A549 (cell line): ENCODE measurements at regions not wholly inside any gene's neighbourhood (a gene's known extent, or its start where the extent isn't known, plus 50 kb on each side); places are given as distances from the start of the nearest gene placed in this dataset.

Source experiments
- ATAC-seq, 2 experiments: fragments of 200-7000 bp in 1 of 2; fragments of >200 bp in 1 of 2; cut with Nextera tagmentation in 1 of 2; cut with Tn5 transposase in 1 of 2; 3 replicates each; pipeline versions ENCODE4 v1.8.0 to v1.9.1; 2018 to 2020; ENCODE audit warnings: mild to moderate bottlenecking in 1 of 2, moderate library complexity in 1 of 2
- CTCF ChIA-PET: fragments of 300-600 bp; sonication (Branson Sonifier 250); formaldehyde crosslinking; extraction: SDS; loops from one replicate; lab custom pipeline; 2021; ENCODE audit warnings: antibody characterized with exemption, inconsistent platforms; lab: Yijun Ruan, JAX
- POLR2A ChIA-PET: fragments of 350-600 bp; formaldehyde crosslinking; extraction: SDS; loops from one replicate; lab custom pipeline; 2021; ENCODE audit warnings: antibody characterized with exemption, inconsistent platforms; lab: Yijun Ruan, JAX
- DNase-seq, 2 experiments: peaks; one replicate each; pipeline versions ENCODE4 v3.0.0 to v3.0.0-alpha.2; 2011 to 2016; ENCODE audit warnings: low read depth in 1 of 2, low spot score in 1 of 2
- FAIRE-seq: peaks from 2 replicates; lab custom pipeline; 2011; peaks lifted over from hg19 to GRCh38; lab: Jason Lieb, UNC
- H3K27ac ChIP-seq, 2 experiments: fragments of >200 bp; sonication (Bioruptor Twin); formaldehyde crosslinking; 3 replicates each; pipeline ENCODE4 v1.5.1; 2016 to 2017
- H3K4me1 ChIP-seq: fragments of >200 bp; sonication (Bioruptor Twin); formaldehyde crosslinking; 3 replicates; pipeline ENCODE4 v1.6.1; 2016
- H3K4me2 ChIP-seq: fragments of >200 bp; sonication (Bioruptor Twin); formaldehyde crosslinking; 3 replicates; pipeline ENCODE4 v1.6.1; 2016
- H3K4me3 ChIP-seq: fragments of >200 bp; sonication (Bioruptor Twin); formaldehyde crosslinking; 3 replicates; pipeline ENCODE4 v1.5.1; 2016
- H3K9me3 ChIP-seq: fragments of >200 bp; sonication (Bioruptor Twin); formaldehyde crosslinking; 3 replicates; pipeline ENCODE4 v1.6.1; 2016
- ATOH8 ChIP-seq: fragments of 250-450 bp; sonication (Bioruptor Pico); IDR thresholded peaks from 2 replicates; pipeline ENCODE4 v1.5.0; 2020; ENCODE audit warnings: low read depth, mild to moderate bottlenecking, moderate library complexity
- CBX2 ChIP-seq: fragments of 200-600 bp; sonication (generic); IDR thresholded peaks from 2 replicates; pipeline ENCODE4 v1.6.1; 2016; ENCODE audit warnings: low read depth, mild to moderate bottlenecking, borderline replicate concordance
- CBX8 ChIP-seq: fragments of 200-600 bp; sonication (generic); IDR thresholded peaks from 2 replicates; pipeline ENCODE4 v1.6.1; 2016
- CEBPB ChIP-seq, 2 experiments: fragments of >200 bp in 1 of 2; sonication (Bioruptor Twin) in 1 of 2; formaldehyde crosslinking in 1 of 2; IDR thresholded peaks; 2 replicates each; pipeline ENCODE4 v1.6.1; 2012 to 2016
- CTCF ChIP-seq: fragments of >200 bp; sonication (Bioruptor Twin); formaldehyde crosslinking; IDR thresholded peaks from 3 replicates; pipeline ENCODE4 v1.5.1; 2016
- E2F6 ChIP-seq: IDR thresholded peaks from 2 replicates; pipeline ENCODE4 v1.6.1; 2012; ENCODE audit warnings: low read depth, borderline replicate concordance
- EHMT2 ChIP-seq: fragments of 200-600 bp; sonication (generic); IDR thresholded peaks from 2 replicates; pipeline ENCODE4 v1.6.1; 2016; ENCODE audit warnings: antibody characterized with exemption, low read depth, mild to moderate bottlenecking, moderate library complexity
- EP300 ChIP-seq, 2 experiments: fragments of >200 bp; sonication (Bioruptor Twin); formaldehyde crosslinking; IDR thresholded peaks; 2 replicates in 1 of 2; 3 replicates in 1 of 2; pipeline ENCODE4 v1.6.1; 2016 to 2017
- ESRRA ChIP-seq: fragments of 150-350 bp; IDR thresholded peaks from 2 replicates; pipeline ENCODE4 v1.6.1; 2014; ENCODE audit warnings: mild to moderate bottlenecking, low read length, borderline replicate concordance
- FOSL2 ChIP-seq, 2 experiments: fragments of 450-650 bp in 1 of 2; fragments of >200 bp in 1 of 2; sonication (Bioruptor Twin) in 1 of 2; formaldehyde crosslinking; IDR thresholded peaks; 2 replicates each; pipeline versions ENCODE4 v1.5.0 to v1.6.1; 2016 to 2020; ENCODE audit warnings: mild to moderate bottlenecking in 1 of 2, moderate library complexity in 1 of 2
- GATA3 ChIP-seq: IDR thresholded peaks from 2 replicates; pipeline ENCODE4 v1.6.1; 2012; ENCODE audit warnings: borderline replicate concordance
- HDAC2 ChIP-seq: fragments of 200-600 bp; sonication (generic); IDR thresholded peaks from 2 replicates; pipeline ENCODE4 v1.6.1; 2016
- HES2 ChIP-seq: fragments of >200 bp; sonication (Bioruptor Twin); formaldehyde crosslinking; IDR thresholded peaks from 2 replicates; pipeline ENCODE4 v1.6.1; 2016
- KDM5A ChIP-seq: fragments of 200-600 bp; sonication (generic); IDR thresholded peaks from 2 replicates; pipeline ENCODE4 v1.6.1; 2016; ENCODE audit warnings: antibody characterized with exemption, mild to moderate bottlenecking
- MAFK ChIP-seq: fragments of 450-650 bp; IDR thresholded peaks from 2 replicates; pipeline ENCODE4 v1.6.1; 2014; ENCODE audit not compliant: partially characterized antibody
- PBX3 ChIP-seq: IDR thresholded peaks from 2 replicates; pipeline ENCODE4 v1.6.1; 2012
- PHF8 ChIP-seq: fragments of 200-600 bp; sonication (generic); IDR thresholded peaks from 2 replicates; pipeline ENCODE4 v1.6.1; 2016; ENCODE audit warnings: low read depth, mild to moderate bottlenecking, antibody characterized with exemption, moderate library complexity, borderline replicate concordance
- POLR2A ChIP-seq: IDR thresholded peaks from 2 replicates; pipeline ENCODE4 v1.6.1; 2012; ENCODE audit warnings: mild to moderate bottlenecking, low read length
- POLR2AphosphoS2 ChIP-seq: conservative IDR thresholded peaks from 2 replicates; pipeline ENCODE4 v1.6.1; 2012; ENCODE audit warnings: low read length, improper control_type of control experiment, inconsistent platforms
- RCOR1 ChIP-seq: fragments of 150-350 bp; IDR thresholded peaks from 2 replicates; pipeline ENCODE4 v1.6.1; 2014; ENCODE audit warnings: antibody characterized with exemption, low read length, low read depth
- RFX5 ChIP-seq: fragments of 450-650 bp; IDR thresholded peaks from 2 replicates; pipeline ENCODE4 v1.7.1; 2014; ENCODE audit warnings: antibody characterized with exemption, mild to moderate bottlenecking, moderate library complexity
- SREBF2 ChIP-seq: fragments of 450-650 bp; IDR thresholded peaks from 2 replicates; pipeline ENCODE4 v1.6.1; 2014; ENCODE audit warnings: mild to moderate bottlenecking, moderate library complexity
- TP53 ChIP-seq: fragments of 250-450 bp; sonication (Bioruptor Pico); IDR thresholded peaks from 2 replicates; pipeline ENCODE4 v1.5.0; 2021; ENCODE audit warnings: mild to moderate bottlenecking, moderate library complexity
- USF2 ChIP-seq: fragments of 450-650 bp; IDR thresholded peaks from 2 replicates; pipeline ENCODE4 v1.6.1; 2014; ENCODE audit warnings: antibody characterized with exemption
- ZC3H11A ChIP-seq: fragments of 450-650 bp; IDR thresholded peaks from 2 replicates; pipeline ENCODE4 v1.6.1; 2014; ENCODE audit warnings: antibody characterized with exemption, mild to moderate bottlenecking
- ZFP36 ChIP-seq: fragments of 450-650 bp; IDR thresholded peaks from 2 replicates; pipeline ENCODE4 v1.6.1; 2014; ENCODE audit warnings: borderline replicate concordance; ENCODE audit not compliant: partially characterized antibody
- WGBS: methylation state at CpG from one replicate; pipeline ENCODE4 v1.1.6; 2017; ENCODE audit errors: missing lambda C conversion rate; 5-methylcytosine and 5-hydroxymethylcytosine counted together

- Histone ChIP-seq H3K27ac (no peak overlapping the region), H3K4me3 (no peak overlapping the region), H3K4me2 (no peak overlapping the region), H3K9me3 (no peaks in the 10 kb centered on the region)
- ATAC-seq (no peak), FAIRE-seq (no peak), DNase-seq (no peak)
- CTCF ChIA-PET = interaction anchor here (1.7 kb wide), 1 partner anchor 13 kb away, joined by 4 read pairs; no protein-coding TSS in a partner anchor
- 12% methylated on average over 2 of the region's 2 CpGs for WGBS
- TF ChIP-seq ESRRA (no peak), CBX2 (no peak), ZC3H11A (no peak), POLR2A (no peak), E2F6 (no peak), CBX8 (no peak), HES2 (no peak), EP300 (IDR thresholded peaks at IDR 0.05) (no peak)
- TF ChIP-seq, all 56 proteins: peak for 0
- no peaks in the 10 kb centered on the region for H3K4me1 ChIP-seq
- POLR2A ChIA-PET = no interaction called here
Measured at GRCh38 chr5:103369125-103370120, 110.9 kb downstream of the MACIR start.

GRCh38 chr5:103367702-103368101 lies 109.1 kb downstream of the MACIR start:
- ChIA-PET CTCF (no interaction called here), POLR2A (no interaction called here)
- 8% methylated on average over 2 of the region's 2 CpGs for WGBS
- no peak for DNase-seq
- no peaks in the 10 kb centered on the region for H3K4me1 ChIP-seq
- H3K4me3 ChIP-seq = no peak overlapping the region
- no peak overlapping the region for H3K4me2 ChIP-seq
- TF ChIP-seq KDM5A (no peak), ZFP36 (no peak), ESRRA (no peak), USF2 (no peak), PHF8 (no peak), PBX3 (no peak), EHMT2 (no peak), HDAC2 (no peak), RCOR1 (no peak), TP53 (CRISPR knock-in tag) (no peak)
- TF ChIP-seq, all 56 proteins: peak for 0
- FAIRE-seq = no peak
- no peak overlapping the region for H3K27ac ChIP-seq
- H3K9me3 ChIP-seq = no peaks in the 10 kb centered on the region
- no peak for ATAC-seq

GRCh38 chr5:103366918-103367549 lies 108.5 kb downstream of the MACIR start:
- TF ChIP-seq SREBF2 (no peak), GATA3 (no peak), PBX3 (no peak), POLR2AphosphoS2 (no peak), HDAC2 (no peak), CEBPB (IDR thresholded peaks at IDR 0.05) (no peak), CBX8 (no peak), CTCF (no peak), RFX5 (no peak), ATOH8 (CRISPR knock-in tag) (no peak), MAFK (no peak), FOSL2 (IDR thresholded peaks at IDR 0.05) (no peak), FOSL2 (CRISPR knock-in tag; IDR thresholded peaks at IDR 0.05) (no peak)
- CTCF ChIA-PET = no interaction called here
- no peak for FAIRE-seq
- POLR2A ChIA-PET = no interaction called here
- Histone ChIP-seq H3K4me1 (no peaks in the 10 kb centered on the region), H3K4me3 (no peak overlapping the region), H3K9me3 (no peaks in the 10 kb centered on the region), H3K27ac (no peak overlapping the region), H3K4me2 (no peak overlapping the region)
- DNase-seq = no peak
- no peak for ATAC-seq
- 63% methylated on average over 10 of the region's 10 CpGs for WGBS
